GM12874 (cell line): ENCODE measurements at regions not wholly inside any gene's neighbourhood (a gene's known extent, or its start where the extent isn't known, plus 50 kb on each side); places are given as distances from the start of the nearest gene placed in this dataset.

Experiments used
- TF ChIP-seq, protein P1 (sequence below): IDR thresholded peaks from 2 replicates; pipeline ENCODE4 v1.5.1; 2011; ENCODE audit warnings: low read depth, mild to moderate bottlenecking, control low read depth, low read length, moderate library complexity; ENCODE audit not compliant: insufficient read depth

- TF ChIP-seq, protein P1, sequence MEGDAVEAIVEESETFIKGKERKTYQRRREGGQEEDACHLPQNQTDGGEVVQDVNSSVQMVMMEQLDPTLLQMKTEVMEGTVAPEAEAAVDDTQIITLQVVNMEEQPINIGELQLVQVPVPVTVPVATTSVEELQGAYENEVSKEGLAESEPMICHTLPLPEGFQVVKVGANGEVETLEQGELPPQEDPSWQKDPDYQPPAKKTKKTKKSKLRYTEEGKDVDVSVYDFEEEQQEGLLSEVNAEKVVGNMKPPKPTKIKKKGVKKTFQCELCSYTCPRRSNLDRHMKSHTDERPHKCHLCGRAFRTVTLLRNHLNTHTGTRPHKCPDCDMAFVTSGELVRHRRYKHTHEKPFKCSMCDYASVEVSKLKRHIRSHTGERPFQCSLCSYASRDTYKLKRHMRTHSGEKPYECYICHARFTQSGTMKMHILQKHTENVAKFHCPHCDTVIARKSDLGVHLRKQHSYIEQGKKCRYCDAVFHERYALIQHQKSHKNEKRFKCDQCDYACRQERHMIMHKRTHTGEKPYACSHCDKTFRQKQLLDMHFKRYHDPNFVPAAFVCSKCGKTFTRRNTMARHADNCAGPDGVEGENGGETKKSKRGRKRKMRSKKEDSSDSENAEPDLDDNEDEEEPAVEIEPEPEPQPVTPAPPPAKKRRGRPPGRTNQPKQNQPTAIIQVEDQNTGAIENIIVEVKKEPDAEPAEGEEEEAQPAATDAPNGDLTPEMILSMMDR, result no peak
Observed at GRCh38 chrX:104427073-104427472, 138.9 kb upstream of the IL1RAPL2 start.

- TF ChIP-seq, protein P1, result no peak
Observed at GRCh38 chrX:104420907-104421306, 145.1 kb upstream of the IL1RAPL2 start.

DNA sequence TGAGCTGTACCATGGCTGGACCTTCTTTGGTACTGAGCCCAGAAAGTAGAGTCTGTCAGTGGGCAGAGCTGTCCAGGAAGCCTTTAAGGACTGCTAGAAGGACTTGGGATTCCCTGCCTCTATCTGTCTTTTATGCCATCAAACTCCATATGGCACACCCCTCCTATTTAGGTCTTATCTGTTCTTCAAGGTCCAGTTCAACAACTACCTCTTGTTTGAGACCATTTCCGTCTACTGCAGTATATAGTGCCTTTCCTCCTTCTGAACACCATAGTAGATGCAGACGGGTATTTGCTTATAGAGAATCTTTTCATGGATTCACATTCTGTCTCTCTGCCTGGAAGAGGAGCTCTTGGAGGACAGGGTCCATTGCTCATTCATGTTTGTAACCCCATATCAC is 146.1 kb upstream of the IL1RAPL2 start:
- TF ChIP-seq, protein P1, result no peak

DNA sequence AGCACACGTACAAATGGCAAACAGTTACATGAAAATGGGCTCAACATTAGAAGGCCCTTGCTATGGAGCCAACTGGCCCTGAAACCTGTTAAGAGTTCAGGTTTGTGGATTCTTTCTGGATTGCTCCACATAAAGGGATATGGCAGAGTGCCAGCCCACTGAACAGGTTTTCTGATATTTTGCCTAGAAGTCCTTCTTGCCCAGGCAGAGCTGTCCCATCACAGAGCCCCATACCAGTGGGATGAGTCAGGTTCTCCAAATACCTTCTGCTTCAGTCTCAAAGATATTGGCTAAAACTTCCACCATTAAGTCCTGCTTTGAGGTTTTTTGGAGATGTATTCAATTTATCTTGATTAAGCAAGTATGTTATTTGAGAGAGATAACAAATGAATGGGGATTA is 146.8 kb upstream of the IL1RAPL2 start:
- TF ChIP-seq, protein P1, result no peak

GRCh38 chrX:104411800-104412199 is 154.2 kb upstream of the IL1RAPL2 start:
- TF ChIP-seq, protein P1, result no peak

GRCh38 chrX:104400387-104400786 is 145.7 kb upstream of the ESX1 start:
- TF ChIP-seq, protein P1, result no peak

- TF ChIP-seq, protein P1, result no peak
Observed at GRCh38 chrX:104392350-104392749, 137.6 kb upstream of the ESX1 start.

DNA sequence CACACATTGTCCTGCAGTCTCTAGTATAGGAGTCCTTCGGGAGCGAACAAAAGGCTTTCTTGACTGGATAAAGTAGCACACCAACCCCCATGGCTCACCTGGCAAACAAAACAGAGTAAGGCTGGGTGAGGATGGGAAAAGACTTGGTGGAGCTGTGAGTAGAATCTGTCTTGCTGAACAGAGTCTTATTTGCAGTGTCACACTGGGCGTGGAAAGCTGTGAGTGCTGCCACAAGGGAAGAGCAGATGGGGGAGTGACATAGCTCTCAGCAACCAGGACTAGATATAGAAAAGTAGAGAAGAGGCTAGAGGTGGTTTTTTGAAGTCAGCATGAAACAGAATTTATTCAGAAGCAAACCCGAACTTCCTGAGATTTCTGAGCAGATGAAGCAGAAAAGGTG is 137.2 kb upstream of the ESX1 start:
- TF ChIP-seq, protein P1, result no peak
